SK-N-SH treated with all-trans-retinoic acid at 6 μM for 48 hours (cell line): ENCODE measurements at regions not wholly inside any gene's neighbourhood (a gene's known extent, or its start where the extent isn't known, plus 50 kb on each side); places are given as distances from the start of the nearest gene placed in this dataset.

ENCODE experiments used
- PATZ1 ChIP-seq: fragments of 250-450 bp; sonication (Bioruptor Pico); IDR thresholded peaks from 2 replicates; pipeline ENCODE4 v1.8.0; 2020; ENCODE audit warnings: mild to moderate bottlenecking, moderate library complexity, borderline replicate concordance
- TOX ChIP-seq: fragments of 250-450 bp; sonication (Bioruptor Pico); IDR thresholded peaks from 2 replicates; pipeline ENCODE4 v1.8.0; 2021; ENCODE audit warnings: mild to moderate bottlenecking, moderate library complexity, borderline replicate concordance

GRCh38 chr13:40404967-40405716 is 261.3 kb downstream of the FOXO1 start:
- no peak for TF ChIP-seq PATZ1 (CRISPR knock-in tag)
- no peak for TF ChIP-seq TOX (CRISPR knock-in tag)
